HG03159 (cell line): ENCODE measurements at regions not wholly inside any gene's neighbourhood (a gene's known extent, or its start where the extent isn't known, plus 50 kb on each side); places are given as distances from the start of the nearest gene placed in this dataset.

Experiments used
- ATAC-seq: cut with Tn5 transposase; IDR thresholded peaks from one replicate; pipeline ENCODE4 v1.9.1; 2021; ENCODE audit warnings: mild to moderate bottlenecking, moderate library complexity; ENCODE audit not compliant: unreplicated experiment

GRCh38 chr18:5091741-5092140, 105.3 kb downstream of the AKAIN1 start:
- ATAC-seq: no peak

GRCh38 chr18:5075297-5075696, 121.8 kb downstream of the AKAIN1 start:
- ATAC-seq: no peak

- peak; percentile 78 for ATAC-seq
These were observed 123.8 kb downstream of the AKAIN1 start for GRCh38 chr18:5073026-5073944.

- no peak for ATAC-seq
These were observed 128.2 kb downstream of the AKAIN1 start for GRCh38 chr18:5068851-5069250.

GRCh38 chr18:5066380-5066977, 130.6 kb downstream of the AKAIN1 start:
- ATAC-seq: peak; percentile 53

DNA sequence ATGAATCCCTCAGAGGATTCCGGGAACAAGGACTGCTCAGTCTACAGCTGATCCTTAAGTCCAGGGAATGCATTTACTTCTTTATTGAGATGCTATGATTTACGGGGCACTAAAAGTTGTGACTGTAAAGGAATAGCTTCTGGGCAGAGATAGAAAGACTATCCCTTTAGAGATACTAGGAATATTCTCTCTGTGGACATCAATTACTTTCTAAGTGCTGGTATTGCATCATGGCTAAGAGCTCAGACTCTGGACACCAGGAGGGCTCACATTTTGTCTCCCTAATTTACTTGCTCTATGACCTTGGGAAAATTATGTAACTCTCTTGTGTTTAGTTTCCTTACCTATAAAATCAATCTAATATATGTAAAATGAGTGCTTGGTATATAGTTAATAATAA, 131.4 kb downstream of the AKAIN1 start:
- ATAC-seq: no peak

DNA sequence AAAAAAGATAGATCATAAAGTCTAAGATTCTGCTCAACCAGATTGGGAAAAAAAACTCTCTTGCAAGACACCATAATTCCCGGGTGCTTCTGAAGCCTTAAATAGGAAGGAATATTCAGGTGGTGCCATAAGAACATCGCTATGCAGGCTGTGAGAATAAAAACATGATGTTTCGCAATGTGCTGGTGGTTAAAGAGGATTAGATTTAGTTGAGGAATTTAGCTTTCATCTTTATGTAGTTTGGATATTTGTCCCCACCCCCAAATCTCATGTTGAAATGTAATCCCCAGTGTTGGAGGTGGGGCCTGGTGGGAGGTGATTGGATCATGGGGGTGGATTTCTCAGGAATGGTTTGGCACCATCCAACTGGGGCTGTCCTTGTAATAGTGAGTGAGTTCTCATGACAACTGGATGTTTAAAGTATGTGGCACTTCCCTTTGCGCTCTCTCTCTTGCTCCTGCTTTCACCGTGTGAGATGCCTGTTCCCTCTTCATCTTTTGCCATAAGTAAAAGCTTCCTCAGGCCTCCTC, 132.2 kb downstream of the AKAIN1 start:
- ATAC-seq: no peak

GRCh38 chr18:5061785-5062184, 135.3 kb downstream of the AKAIN1 start:
- no peak for ATAC-seq

- no peak for ATAC-seq
These were observed 136.5 kb downstream of the AKAIN1 start for GRCh38 chr18:5060543-5060942.

DNA sequence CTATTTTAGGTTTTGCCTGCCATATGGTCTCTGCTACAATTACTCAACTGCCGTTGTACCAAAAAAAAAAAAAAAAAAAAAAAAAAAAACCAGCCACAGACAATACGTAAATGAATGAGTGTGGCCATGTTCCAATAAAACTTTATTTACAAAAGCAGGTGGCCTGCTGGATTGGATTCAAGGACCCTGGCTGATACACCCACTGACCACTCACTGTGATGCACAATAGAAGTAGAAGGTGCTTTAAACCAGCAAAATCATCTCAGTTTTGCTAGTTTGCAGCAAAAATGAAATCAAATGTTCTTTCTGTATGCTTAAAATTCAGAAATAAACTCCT, 137.4 kb downstream of the AKAIN1 start:
- ATAC-seq: no peak

DNA sequence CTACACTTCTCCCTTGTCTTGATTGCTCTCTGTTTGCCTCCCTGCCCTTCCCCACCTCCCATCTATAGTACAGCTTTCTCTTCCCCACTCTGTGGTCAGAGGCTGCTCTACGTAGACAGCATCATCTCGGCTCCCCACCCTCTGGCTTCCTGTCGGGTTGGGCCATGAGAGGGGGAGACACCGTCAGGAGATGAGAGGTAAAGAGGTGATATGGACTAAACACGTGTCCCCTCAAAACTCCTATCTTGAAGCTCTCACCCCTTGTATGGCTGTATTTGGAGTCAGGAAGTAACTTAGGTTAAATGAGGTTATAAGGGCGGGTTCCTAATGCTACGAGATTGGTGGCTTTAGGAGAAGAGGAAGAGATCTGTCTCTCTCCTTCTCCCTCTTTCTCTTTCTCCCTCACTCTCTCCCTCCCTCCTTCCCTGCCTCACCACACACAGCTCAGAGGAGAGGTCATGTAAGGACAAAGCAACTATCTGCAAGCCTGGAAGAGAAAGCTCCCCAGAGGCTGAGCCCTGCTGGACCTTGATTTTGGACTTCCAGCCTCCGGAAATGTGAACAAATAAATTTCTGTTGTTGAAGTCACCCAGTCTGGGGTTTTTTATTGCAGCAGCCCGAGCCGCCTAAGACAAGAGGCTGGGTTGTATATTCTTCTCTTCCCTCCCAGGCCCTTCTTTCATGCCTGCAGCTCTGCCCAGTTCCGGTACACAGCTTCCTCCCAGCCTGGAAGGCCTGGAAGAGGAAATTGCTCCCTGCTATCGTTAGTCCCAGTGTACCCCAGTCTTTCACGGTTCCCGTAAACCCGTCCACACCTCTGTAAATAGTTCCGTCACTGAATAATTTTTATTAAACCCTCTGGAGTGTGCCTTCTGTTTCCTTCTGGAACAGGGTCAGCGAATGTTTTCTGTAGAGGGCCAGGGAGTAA, 138.0 kb downstream of the AKAIN1 start:
- no peak for ATAC-seq

GRCh38 chr18:5057386-5058348, 139.4 kb downstream of the AKAIN1 start:
- ATAC-seq: peak; percentile 76

- no peak for ATAC-seq
These were observed 144.6 kb downstream of the AKAIN1 start for GRCh38 chr18:5052491-5052890.

DNA sequence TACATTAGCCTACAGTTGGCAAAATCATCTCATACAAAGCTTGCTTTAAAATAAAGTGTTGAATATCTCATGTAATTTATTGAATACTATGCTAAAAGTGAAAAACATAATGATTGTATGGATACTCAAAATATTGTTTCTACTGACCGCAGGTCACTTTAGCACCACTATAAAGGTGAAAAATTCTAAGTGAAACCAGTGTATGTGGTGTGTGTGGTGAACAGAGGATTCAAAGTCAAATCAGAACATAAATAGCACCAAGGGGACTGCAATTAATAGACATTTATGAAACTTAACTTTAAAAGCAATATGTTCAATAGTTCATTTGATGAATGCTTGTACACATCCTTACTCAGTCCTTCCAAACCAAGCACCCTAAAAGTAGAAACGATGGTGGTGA, 145.8 kb downstream of the AKAIN1 start:
- no peak for ATAC-seq

GRCh38 chr18:5049124-5049523, 147.9 kb downstream of the AKAIN1 start:
- ATAC-seq: no peak

DNA sequence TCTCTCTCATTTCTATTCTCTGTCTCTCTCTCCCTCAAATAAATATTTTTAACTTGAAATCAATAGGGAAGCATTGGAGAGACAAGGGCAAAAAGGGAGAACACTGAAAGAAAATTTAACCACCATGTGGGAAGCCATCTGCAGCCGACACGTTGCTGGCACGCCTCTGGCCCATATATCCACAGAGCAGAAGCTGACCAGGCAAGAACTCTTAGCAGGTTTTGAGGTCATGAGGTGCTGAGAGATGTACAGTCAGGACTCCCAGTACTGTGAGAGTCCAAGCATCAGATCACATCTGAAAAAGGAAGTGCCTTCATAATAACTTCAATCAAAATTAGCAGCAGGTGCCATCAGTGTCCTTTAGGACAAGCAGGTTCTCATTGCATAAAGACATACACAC, 156.6 kb downstream of the AKAIN1 start:
- no peak for ATAC-seq

DNA sequence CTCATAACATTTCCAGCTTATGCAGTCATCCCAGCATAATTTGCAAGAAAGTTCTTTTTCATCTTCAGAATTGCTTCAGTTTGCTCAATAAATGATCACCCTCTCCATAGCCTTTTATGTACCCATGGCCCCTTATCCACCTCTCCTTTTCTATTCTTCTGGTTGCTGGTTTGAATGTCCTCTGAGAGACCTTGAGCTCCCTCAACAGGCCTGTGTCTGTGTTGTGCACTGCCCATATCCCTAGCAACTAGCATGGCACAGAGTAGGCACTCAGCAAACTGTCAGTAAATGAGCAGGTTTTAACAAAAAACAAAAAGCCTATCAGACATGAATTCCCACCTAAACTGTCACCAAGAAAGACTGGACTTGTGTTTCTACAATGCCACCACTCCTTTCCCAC, 160.5 kb downstream of the AKAIN1 start:
- ATAC-seq: no peak

DNA sequence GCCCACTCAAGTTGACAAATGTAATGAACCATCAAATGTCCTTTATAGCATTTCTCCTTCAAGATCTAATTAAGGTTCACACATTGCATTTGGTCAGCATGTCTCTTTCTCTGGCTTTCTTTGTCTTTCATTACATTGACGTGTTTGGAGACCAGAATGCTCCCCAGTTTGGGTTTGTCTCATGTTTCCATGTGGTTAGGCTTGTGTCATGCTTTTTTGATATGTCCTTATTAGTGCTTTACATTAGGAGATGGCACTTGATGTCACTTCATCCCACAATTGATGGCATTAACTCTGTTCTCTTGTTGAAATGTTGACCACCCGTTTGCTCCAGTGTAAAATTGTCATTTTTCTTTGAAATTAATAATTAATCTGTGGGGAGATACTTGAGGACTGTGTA, 165.8 kb downstream of the AKAIN1 start:
- no peak for ATAC-seq

GRCh38 chr18:5030636-5031035, 166.4 kb downstream of the AKAIN1 start:
- ATAC-seq: no peak

DNA sequence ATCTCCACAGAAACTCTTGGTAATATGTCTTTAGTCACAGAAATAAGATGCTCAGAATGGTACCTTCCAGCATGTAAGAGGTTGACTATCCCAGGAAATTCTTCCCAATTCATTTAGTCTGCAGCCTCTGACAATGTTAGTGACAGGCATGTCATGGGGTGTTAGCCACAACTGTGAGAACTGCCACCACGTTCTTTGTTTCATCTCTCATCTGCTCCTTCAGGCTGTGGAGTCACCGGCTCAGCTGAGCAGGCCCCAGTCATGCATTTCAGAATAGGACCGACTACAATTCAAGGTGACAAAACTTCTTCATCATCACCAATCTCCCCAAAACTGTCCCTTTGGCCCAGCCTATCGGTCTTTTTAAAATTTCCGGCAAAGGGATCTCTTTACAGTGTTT, 167.5 kb downstream of the AKAIN1 start:
- ATAC-seq: no peak
